GM21786 (cell line): ENCODE measurements at regions not wholly inside any gene's neighbourhood (a gene's known extent, or its start where the extent isn't known, plus 50 kb on each side); places are given as distances from the start of the nearest gene placed in this dataset.
"Not testable (repeated sequence)": the region's sequence is repeated elsewhere in the genome, so short reads cannot be mapped to it uniquely, and the experiment has no call there.

Experiments
- ATAC-seq: cut with Tn5 transposase; IDR thresholded peaks from one replicate; pipeline ENCODE4 v1.9.1; 2021; ENCODE audit not compliant: unreplicated experiment

DNA sequence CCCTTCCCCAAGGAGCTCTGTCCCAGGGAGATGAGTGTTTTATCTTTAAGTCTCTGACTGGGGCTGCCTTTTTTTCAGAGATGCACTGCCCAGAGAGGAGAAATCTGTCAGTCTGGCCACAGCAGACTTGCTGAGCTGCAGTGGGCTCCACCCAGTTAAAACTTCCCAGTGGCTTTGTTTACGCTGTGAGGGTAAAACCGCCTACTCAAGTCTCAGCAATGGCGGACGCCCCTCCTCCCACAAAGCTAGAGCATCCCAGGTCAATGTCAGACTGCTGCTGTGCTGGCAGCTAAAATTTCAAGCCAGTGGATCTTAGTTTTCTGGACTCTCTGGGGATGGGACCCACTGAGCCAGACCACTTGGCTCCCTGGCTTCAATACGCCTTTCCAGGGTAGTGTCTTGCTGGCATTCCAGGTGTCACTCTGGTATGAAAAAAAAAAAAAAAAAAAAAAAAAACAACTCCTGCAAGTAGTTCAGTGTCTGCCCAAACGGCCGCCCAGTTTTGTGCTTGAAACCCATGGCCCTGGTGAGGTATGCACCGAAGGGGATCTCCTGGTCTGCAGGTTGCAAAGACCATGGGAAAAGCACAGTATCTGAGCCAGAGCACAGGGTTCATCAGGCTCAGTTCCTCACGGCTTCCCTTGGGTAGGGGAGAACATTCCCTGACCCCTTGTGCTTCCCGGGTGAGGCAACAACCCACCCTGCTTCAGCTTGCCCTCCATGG, 1616.1 kb upstream of the ADGRL3 start:
- ATAC-seq = no peak

DNA sequence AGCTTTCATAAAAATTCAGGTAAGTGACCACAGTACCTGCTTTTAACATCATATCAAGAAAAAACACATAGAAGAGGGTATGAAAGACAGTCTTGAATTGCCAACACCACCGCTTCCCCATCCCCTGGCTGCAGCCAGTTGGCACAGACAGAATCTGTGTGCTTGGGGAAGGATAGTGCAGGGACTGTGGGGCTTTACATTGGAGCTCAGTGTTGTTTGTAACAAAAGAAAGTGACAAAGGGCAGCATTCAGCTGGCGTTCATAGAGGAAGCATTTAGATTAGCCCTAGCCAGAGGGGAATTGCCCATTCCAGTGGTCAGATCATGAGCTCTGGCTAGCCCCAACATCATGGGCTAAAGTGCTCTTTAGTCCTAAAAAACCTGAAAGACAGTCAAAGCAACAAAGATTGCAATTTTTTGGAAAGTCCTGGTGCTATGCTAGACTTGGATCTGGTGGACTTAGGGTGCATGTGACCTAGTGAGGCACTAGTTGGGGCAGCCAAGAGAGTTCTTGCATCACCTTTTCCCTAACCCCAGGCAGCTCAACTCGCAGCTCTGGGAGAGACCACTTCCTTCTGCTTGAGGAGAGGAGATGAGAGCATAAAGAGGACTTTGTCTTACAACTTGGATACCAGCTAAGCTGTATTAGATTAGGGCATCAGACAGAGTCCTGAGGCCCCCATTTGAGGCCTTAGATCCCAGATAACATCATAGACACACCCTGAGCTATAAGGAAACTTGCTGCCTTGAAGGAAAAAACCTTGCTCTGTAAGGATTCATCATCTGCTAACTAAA, 1602.4 kb upstream of the ADGRL3 start:
- ATAC-seq = no peak

DNA sequence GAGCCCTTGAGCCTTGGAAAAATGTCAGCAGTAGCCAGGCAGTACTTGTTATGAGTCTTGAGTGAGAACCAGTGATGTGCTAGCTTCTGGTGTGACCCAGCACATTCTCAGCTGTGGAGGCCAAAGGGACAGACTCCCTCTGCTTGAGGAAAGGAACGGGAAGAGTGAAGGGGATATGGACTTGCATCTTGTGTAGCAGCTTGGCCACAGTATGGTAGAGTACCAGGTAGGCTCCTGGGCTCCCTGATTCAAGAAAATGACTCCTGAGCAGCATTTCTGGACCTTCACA, 1601.9 kb upstream of the ADGRL3 start:
- no peak for ATAC-seq

GRCh38 chr4:59608466-59608865, 1591.7 kb upstream of the ADGRL3 start:
- no peak for ATAC-seq

- no peak for ATAC-seq
These were observed 1587.9 kb upstream of the ADGRL3 start for GRCh38 chr4:59612235-59612634.

- no peak for ATAC-seq
These were observed 1584.8 kb upstream of the ADGRL3 start for GRCh38 chr4:59615316-59615715.

- ATAC-seq = no peak
These were observed 1570.8 kb upstream of the ADGRL3 start for GRCh38 chr4:59629348-59629747.

DNA sequence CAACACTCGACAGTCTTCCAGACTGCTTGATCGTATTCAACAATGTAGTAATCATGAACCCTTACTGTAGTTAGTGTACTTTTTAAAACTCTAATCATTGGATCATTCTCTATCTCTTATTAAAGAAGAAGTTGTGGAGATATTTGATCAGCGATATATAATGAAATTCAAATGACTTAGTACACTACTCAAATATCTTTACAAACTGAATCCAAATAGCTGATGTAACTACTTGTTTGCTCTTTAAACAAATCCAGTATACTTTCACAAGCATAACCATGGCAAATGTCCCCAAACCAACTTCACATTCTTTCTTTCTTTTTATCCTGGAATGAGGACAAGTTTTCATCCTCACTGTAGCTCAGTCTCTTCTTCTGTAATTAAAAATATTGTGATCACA, 1569.9 kb upstream of the ADGRL3 start:
- no peak for ATAC-seq

DNA sequence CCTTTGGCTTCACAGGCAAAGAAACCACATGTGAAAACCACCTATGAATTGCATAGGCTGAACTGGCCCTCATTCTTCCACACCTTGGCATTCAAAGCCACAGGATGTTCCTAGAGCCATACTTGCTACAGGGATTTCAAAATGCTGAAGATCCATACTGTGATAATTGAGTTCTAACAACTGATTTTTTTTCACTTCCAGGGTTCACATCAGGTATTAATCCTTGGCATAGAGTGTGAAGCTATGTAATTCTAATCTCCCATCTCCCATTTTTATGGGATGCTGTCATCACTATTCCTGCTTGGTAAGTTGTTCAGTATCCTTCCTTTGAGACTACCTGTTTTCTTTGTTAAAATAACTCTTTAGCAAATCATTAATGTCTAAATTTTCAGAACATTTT, 1569.2 kb upstream of the ADGRL3 start:
- ATAC-seq = no peak

GRCh38 chr4:59637596-59637995, 1562.5 kb upstream of the ADGRL3 start:
- no peak for ATAC-seq

- ATAC-seq = no peak
These were observed 1556.4 kb upstream of the ADGRL3 start for GRCh38 chr4:59643682-59644081.

DNA sequence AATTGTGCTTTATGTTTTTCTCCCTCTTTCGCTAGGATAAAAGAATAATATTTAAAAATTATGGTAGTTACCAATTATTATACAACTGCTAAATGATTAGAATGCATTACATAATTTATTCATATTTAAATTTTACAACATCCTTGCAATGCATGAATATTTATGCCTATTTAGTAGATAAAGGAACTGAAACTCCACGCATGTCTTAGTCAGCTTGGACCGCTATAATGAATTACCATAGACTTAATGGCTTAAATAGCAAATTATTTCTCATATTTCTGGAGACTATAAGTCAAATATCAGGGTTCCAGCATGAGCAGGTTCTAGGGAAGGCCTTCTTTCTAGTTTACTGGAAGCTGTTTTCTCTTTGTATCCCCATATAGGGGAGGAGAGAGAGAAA, 1555.4 kb upstream of the ADGRL3 start:
- no peak for ATAC-seq

DNA sequence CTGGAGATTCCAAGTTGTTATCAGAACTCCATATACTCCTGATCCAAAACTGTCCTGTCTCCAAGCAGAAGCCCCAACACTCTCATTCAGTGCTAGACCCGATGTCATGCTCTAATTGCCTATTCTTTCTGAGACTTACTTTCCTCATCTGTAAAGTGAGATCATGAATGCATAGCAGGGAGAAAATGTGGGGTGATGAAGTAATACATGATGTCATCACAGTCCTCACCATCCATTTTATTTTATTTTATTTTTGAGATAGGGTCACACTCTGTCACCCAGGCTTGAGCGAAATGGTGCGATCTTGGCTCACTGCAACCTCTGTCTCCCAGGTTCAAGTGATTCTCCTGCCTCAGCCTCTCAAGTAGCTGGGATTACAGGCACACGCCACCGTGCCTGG, 1554.0 kb upstream of the ADGRL3 start:
- ATAC-seq = no peak

DNA sequence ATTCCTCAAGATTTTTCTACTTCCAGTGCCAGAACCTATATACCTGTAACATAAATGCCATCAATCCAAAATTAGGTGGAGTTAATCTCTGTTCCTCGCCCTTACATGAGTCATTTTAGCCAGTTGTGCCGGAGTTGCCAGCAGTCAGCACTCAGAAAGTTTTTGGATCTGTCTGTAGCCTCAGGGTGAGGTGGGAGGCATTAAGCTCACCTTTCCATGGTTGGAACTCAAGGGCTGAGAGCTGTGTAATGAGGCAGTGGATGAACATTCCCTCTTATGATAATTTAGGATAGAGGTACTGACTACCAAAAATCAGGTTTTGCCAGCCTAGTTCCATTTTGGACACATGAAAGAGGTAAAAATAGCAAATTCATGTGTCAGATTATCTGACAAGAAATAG, 1553.1 kb upstream of the ADGRL3 start:
- no peak for ATAC-seq

DNA sequence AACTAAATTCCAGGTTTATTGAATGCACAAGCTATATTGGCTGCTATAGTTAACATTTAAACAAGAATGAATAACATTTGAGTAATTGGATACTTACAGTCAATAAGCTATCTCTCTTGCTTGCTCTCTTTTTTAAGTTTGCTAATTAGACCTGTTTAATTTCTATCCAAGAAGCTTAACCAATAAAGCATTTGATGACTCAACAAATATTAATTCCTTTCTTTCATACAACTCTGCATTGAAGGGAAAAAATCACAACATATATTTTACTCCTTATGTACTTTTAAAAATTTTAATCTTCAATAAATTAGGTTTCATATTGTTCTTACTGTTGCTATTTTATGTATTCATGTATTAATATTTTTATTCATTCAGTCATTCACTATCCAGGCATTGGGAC, 1552.6 kb upstream of the ADGRL3 start:
- ATAC-seq = no peak

DNA sequence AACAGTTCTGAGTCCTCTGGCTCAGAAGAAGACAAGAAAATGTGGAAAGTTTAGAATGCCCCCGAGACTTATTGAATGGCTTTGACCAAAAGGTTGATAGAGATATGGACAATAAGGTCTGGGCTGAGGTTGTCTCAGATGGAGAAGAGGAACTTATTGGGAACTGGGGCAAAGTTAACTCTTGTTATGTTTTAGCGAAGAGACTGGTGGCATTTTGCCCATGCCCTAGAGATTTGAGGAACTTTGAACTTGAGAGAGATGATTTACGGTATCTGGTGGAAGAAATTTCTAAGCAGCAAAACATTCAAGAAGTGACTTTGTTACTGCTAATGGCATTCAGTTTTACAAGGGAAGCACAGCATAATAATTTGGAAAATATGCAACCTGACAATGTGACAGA, 1549.3 kb upstream of the ADGRL3 start:
- no peak for ATAC-seq

- no peak for ATAC-seq
These were observed 1544.1 kb upstream of the ADGRL3 start for GRCh38 chr4:59655996-59656395.

DNA sequence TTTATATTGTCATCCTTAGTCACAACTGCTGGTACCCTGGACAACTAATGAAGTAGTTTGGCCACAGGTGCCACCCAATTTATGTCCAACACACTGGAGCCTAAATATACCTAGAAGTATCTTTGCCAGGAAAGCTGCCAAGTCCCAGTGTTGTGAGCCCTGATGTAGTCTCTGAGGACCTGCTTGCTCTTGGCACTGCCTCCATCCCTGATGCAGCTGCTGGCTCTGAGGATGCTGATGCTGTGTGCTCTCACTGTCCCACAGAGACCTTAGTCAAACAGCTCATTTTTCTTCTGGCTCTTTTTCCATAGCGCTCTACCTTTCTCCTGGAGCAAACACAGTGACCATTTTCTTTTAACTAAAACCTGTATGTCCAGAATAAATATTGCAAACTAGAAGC, 1535.4 kb upstream of the ADGRL3 start:
- ATAC-seq = no peak

DNA sequence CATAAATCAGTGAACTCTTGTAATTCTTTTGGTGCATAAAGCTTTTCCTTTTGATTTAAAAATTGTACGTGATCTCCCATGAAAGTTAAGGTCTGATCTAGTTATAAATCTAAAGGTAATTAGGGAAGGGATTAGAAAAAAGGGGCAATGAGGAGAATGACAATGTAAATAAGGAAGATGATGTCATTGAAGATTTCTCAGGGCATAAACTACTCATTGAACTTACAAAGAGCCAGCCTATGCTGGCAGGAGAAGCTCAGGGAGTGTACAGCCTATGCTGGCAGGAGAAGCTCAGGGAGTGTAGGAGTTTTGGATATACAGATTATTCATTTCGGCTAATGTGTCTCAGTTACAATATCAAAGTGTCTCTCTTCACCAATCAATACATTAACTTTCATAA, 1533.5 kb upstream of the ADGRL3 start:
- ATAC-seq = no peak

GRCh38 chr4:59671037-59671436, 1529.1 kb upstream of the ADGRL3 start:
- no peak for ATAC-seq

- no peak for ATAC-seq
These were observed 1523.7 kb upstream of the ADGRL3 start for GRCh38 chr4:59676389-59676788.

- ATAC-seq = not testable (repeated sequence)
These were observed 1523.1 kb upstream of the ADGRL3 start for GRCh38 chr4:59676992-59677391.

GRCh38 chr4:59685626-59686025, 1514.5 kb upstream of the ADGRL3 start:
- no peak for ATAC-seq
